ENCODE measurements at regions not wholly inside any gene's neighbourhood (a gene's known extent, or its start where the extent isn't known, plus 50 kb on each side); places are given as distances from the start of the nearest gene placed in this dataset.

- no peak overlapping the region for H3K4me3 Mint-ChIP-seq
- intact Hi-C loops (cut with DNase I, micrococcal nuclease), result no loop called here
- Histone ChIP-seq H3K36me3 (ENCODE audit: insufficient read depth, low read length) (no peaks in the 10 kb centered on the region), H3K4me1 (ENCODE audit: insufficient read depth, low read length) (no peaks in the 10 kb centered on the region), H3K27me3 (ENCODE audit: control insufficient read depth in 1 of 2, insufficient read depth in 2 of 2, low read length in 2 of 2) (peaks cover 6 to 9% of the 10 kb centered on the region in 2 experiments), H3K27ac (ENCODE audit: low read depth in 1 of 2, low read length in 2 of 2) (no peak overlapping the region), H3K9me3 (ENCODE audit: control insufficient read depth in 1 of 2, insufficient read depth in 1 of 2, low read length in 2 of 2) (no peaks in the 10 kb centered on the region), H3K4me3 (ENCODE audit: low read length) (no peak overlapping the region)
- ChIA-PET POLR2A (no interaction called here), CTCF (no interaction called here)
- ATAC-seq (ENCODE audit: poor library complexity), result no peak
- no peak overlapping the region for H3K27ac Mint-ChIP-seq
- no peaks in the 10 kb centered on the region for H3K36me3 Mint-ChIP-seq (ENCODE audit: low read depth)
- no peaks in the 10 kb centered on the region for H3K9me3 Mint-ChIP-seq
- DNase-seq, result no peak
- H3K4me1 Mint-ChIP-seq (ENCODE audit: low read depth), result no peaks in the 10 kb centered on the region
- H3K27me3 Mint-ChIP-seq, result peaks cover 41% of the 10 kb centered on the region
- no peak for TF ChIP-seq CTCF (IDR thresholded peaks at IDR 0.05)
Observed at GRCh38 chr12:64944966-64945365, 120.5 kb downstream of the TBC1D30 start.

- Mint-ChIP-seq H3K27ac (no peak overlapping the region), H3K27me3 (peaks cover 38% of the 10 kb centered on the region), H3K4me1 (ENCODE audit: low read depth) (no peaks in the 10 kb centered on the region), H3K4me3 (no peak overlapping the region), H3K36me3 (ENCODE audit: low read depth) (no peaks in the 10 kb centered on the region), H3K9me3 (no peaks in the 10 kb centered on the region)
- POLR2A ChIA-PET, result no interaction called here
- Histone ChIP-seq H3K4me1 (ENCODE audit: insufficient read depth, low read length) (no peaks in the 10 kb centered on the region), H3K4me3 (ENCODE audit: low read length) (no peak overlapping the region), H3K9me3 (ENCODE audit: control insufficient read depth in 1 of 2, insufficient read depth in 1 of 2, low read length in 2 of 2) (no peaks in the 10 kb centered on the region), H3K36me3 (ENCODE audit: insufficient read depth, low read length) (no peaks in the 10 kb centered on the region), H3K27me3 (ENCODE audit: control insufficient read depth in 1 of 2, insufficient read depth in 2 of 2, low read length in 2 of 2) (peaks cover 6 to 16% of the 10 kb centered on the region in 2 experiments), H3K27ac (ENCODE audit: low read depth in 1 of 2, low read length in 2 of 2) (no peak overlapping the region)
- TF ChIP-seq CTCF (IDR thresholded peaks at IDR 0.05), result no peak
- no peak for ATAC-seq (ENCODE audit: poor library complexity)
- intact Hi-C loops (cut with DNase I, micrococcal nuclease), result no loop called here
- CTCF ChIA-PET, result no interaction called here
- no peak for DNase-seq
Observed at GRCh38 chr12:64946132-64946829, 121.8 kb downstream of the TBC1D30 start.

DNA sequence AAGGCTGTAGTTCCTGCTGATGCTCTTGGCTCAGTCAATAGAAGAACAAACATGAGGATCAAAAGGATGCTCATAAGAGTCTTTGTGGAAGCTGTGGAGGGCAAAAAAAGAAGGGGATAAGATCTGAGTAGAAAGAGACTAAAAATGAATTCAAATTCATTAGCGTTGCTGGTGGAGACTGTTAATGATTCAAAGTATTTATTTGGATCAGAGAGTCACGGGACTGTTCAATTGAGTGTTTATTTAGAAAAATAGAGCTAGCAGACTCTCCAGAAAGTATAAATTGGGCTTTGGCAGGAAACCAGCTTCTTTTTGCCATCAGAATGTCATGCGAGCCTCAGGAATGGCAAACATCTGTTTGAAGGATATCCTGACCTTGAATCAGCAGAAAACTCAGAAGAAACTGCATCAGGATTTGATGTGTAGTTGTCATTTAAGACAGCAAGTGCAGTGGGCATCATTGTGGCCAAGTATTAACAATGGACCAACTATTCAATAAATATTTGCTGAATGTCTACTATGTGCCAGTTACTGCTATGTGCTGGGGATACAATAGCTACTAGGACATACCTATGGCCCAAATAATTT lies 126.4 kb downstream of the TBC1D30 start:
- Histone ChIP-seq H3K36me3 (ENCODE audit: insufficient read depth, low read length) (no peaks in the 10 kb centered on the region), H3K27ac (ENCODE audit: low read depth in 1 of 2, low read length in 2 of 2) (no peak overlapping the region), H3K4me3 (ENCODE audit: low read length) (no peak overlapping the region), H3K4me1 (ENCODE audit: insufficient read depth, low read length) (no peaks in the 10 kb centered on the region), H3K9me3 (ENCODE audit: control insufficient read depth in 1 of 2, insufficient read depth in 1 of 2, low read length in 2 of 2) (no peaks in the 10 kb centered on the region), H3K27me3 (ENCODE audit: control insufficient read depth in 1 of 2, insufficient read depth in 2 of 2, low read length in 2 of 2) (peaks cover 8 to 30% of the 10 kb centered on the region in 2 experiments)
- POLR2A ChIA-PET, result no interaction called here
- H3K27me3 Mint-ChIP-seq, result peaks cover 17% of the 10 kb centered on the region
- H3K4me1 Mint-ChIP-seq (ENCODE audit: low read depth), result no peaks in the 10 kb centered on the region
- no peak overlapping the region for H3K4me3 Mint-ChIP-seq
- DNase-seq (no peak), ATAC-seq (ENCODE audit: poor library complexity) (no peak)
- H3K27ac Mint-ChIP-seq, result no peak overlapping the region
- no peak for TF ChIP-seq CTCF (IDR thresholded peaks at IDR 0.05)
- CTCF ChIA-PET, result no interaction called here
- no peaks in the 10 kb centered on the region for H3K36me3 Mint-ChIP-seq (ENCODE audit: low read depth)
- no peaks in the 10 kb centered on the region for H3K9me3 Mint-ChIP-seq
- intact Hi-C loops (cut with DNase I, micrococcal nuclease), result no loop called here
